Astrocyte of the cerebellum (primary cell): ENCODE measurements at regions not wholly inside any gene's neighbourhood (a gene's known extent, or its start where the extent isn't known, plus 50 kb on each side); places are given as distances from the start of the nearest gene placed in this dataset.
A peak's percentile ranks its signal among the peaks of the same experiment; 100 is the strongest.

Source experiments
- DNase-seq: peaks from one replicate; pipeline ENCODE4 v3.0.0-alpha.2; 2011; ENCODE audit warnings: low read depth
- H3K4me3 ChIP-seq: 2 replicates; pipeline ENCODE4 v1.5.1; 2011; ENCODE audit warnings: mild to moderate bottlenecking, low read depth, low read length, moderate library complexity
- in situ Hi-C: cut with HindIII; loops from 2 replicates; pipeline ENCODE4 v1.10.0; 2017; ENCODE audit warnings: low sequenced_read_pairs
- TF ChIP-seq, protein P1 (sequence below): IDR thresholded peaks from 2 replicates; pipeline ENCODE4 v1.5.1; 2012; ENCODE audit warnings: low read length, low read depth, moderate library complexity, mild to moderate bottlenecking; ENCODE audit errors: missing control alignments

DNA sequence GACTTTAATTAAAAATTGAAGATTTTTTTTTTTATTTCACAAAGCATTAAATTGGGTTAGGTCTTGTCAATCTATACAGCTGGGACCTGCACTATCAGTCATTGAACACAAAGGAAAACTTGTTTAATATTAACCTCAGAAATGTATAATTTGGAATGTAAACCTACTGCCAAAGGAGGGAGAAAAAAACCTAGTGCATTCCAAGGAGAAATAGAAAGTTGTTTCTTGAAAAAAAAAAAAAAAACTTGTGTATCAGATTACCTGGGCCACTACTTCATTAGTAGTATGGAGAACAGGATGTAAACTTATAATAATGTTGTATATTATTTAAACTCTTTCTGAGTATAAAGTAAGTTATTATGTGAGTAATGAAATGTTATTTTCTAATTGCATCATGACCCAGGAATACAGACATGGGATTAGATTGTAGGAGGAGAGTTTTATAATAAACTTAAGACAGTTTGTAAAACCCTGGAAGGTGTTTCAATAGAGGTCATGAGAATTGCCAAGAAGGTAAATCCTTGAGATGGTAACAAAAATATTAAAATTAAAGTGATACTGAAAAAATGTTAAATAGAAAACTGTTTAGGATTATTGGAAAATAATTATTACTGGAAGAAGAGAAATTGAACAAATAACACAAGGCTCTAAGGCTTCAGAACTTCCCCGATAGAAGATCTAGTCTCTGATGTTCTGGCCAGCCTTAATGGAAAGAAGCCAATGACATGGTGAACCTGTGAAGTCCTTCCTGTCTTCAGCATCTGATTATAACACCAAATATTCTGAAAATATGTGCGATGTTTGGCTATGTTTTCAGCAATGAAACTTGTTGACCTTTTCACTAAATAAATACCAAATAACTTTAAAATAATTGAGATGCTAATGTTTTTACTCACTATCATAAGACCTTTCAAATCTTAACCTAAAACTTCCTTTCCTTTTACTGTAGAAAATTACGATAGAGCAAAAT is 412.8 kb upstream of the LYPLAL1 start:
- peak; percentile 33 for DNase-seq
- TF ChIP-seq, protein P1, sequence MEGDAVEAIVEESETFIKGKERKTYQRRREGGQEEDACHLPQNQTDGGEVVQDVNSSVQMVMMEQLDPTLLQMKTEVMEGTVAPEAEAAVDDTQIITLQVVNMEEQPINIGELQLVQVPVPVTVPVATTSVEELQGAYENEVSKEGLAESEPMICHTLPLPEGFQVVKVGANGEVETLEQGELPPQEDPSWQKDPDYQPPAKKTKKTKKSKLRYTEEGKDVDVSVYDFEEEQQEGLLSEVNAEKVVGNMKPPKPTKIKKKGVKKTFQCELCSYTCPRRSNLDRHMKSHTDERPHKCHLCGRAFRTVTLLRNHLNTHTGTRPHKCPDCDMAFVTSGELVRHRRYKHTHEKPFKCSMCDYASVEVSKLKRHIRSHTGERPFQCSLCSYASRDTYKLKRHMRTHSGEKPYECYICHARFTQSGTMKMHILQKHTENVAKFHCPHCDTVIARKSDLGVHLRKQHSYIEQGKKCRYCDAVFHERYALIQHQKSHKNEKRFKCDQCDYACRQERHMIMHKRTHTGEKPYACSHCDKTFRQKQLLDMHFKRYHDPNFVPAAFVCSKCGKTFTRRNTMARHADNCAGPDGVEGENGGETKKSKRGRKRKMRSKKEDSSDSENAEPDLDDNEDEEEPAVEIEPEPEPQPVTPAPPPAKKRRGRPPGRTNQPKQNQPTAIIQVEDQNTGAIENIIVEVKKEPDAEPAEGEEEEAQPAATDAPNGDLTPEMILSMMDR: no peak
- no peak overlapping the region for H3K4me3 ChIP-seq
- in situ Hi-C loops: no loop called here

DNA sequence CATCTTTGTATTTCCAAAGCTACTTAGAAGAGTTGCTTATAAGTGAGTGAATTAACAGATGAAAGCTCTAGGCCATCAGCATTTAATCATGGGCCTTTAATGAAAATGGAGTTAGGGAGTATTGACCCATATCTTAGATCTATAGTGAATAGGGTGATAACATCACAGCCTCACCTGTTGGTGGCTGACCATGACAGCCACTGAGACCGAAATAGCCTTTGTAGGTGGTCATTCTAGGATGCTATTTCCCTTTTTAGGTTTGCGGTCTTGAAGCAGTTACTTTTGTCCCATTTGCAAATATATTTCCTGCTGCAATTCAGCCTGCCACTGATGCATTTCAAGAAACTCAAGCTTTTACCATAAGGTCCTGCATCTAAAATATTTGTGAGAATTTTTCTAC is 410.1 kb upstream of the LYPLAL1 start:
- DNase-seq: no peak
- no peak overlapping the region for H3K4me3 ChIP-seq
- in situ Hi-C loops: no loop called here
- TF ChIP-seq, protein P1: no peak

DNA sequence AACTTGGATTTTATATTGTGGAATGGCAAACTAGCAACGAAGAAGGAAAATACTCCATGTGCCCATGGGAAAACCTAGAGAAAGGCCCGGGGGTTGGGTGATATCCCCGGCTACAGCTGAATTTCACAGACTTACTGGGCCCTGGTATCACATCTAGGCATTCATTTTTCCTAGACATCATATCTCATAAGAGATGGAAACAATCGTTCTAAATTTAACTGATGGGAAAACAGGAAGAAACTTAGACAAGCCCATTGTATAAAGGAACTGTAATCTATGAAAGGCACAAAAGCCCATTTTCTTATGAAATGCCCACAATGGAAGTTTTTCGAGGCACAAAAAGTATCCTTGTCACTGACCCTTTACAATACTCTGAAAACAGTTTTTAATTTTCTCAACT is 407.9 kb upstream of the LYPLAL1 start:
- in situ Hi-C loops: no loop called here
- TF ChIP-seq, protein P1: no peak

DNA sequence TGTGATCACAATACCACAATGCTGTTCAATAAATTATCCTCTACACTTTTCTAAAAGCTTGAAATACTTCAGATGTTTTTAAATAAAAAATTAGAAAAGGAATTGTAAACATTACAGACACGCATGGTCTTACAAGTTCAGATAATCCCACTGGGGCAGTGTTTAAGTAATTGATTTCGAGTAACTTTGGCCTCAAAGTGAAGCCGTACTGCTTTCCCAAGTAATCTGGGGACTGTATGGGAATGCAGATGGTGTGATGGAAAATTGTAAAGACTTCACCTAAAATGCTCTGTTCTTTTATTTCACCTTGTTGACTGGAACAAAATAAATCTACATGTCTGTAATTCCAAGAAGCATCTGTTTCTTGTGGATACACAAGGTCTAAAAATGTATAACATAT is 401.7 kb upstream of the LYPLAL1 start:
- DNase-seq: no peak
- no peak overlapping the region for H3K4me3 ChIP-seq
- TF ChIP-seq, protein P1: no peak
- in situ Hi-C loops: no loop called here

More for the DNA sequence above, 407.9 kb upstream of the LYPLAL1 start:
- no peak for DNase-seq
- H3K4me3 ChIP-seq: no peak overlapping the region

DNA sequence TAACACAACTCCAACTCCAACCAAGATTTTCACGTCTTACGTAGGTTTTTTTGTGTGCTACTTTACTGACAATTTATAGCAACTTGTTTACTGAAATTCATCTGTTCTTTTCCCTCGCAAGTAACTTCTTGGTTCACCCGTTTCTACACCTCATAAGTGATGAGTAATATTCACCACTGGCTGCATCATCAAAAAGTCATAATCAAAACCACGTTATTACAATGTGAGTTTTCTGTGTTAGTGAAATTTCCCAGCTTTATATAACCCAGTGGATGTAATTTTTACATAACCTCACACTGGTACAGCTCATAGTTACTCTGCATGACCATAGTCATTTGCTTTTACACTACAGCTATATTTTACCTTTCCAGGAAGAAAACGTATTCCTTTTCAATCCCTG is 401.1 kb upstream of the LYPLAL1 start:
- TF ChIP-seq, protein P1: no peak
- no peak overlapping the region for H3K4me3 ChIP-seq
- peak; percentile 27 for DNase-seq
- in situ Hi-C loops: no loop called here

DNA sequence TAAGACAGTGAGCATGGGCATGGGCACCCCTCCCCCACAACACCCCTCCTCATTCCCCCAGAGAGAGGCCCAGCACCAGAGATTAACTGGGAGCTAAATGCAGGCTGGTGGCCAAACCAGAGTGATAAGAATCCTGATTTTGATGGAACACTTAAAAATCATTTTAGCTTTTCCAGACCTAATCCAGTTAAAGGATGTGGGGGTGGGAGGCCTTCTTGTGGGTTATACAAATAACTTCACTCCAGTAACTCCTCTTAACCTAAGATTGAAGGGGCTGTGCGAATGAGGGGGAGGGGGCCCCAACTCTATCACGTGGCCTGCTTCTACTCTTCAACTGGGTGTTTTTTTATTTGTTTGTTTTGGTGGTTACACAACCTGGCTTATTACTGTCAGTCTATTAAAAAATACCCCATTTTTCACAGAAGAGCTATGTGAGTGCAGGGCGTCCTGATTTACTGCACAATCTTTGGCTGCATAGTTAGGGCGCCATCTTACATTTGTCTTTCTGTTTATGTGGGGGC is 398.1 kb upstream of the LYPLAL1 start:
- TF ChIP-seq, protein P1: no peak
- H3K4me3 ChIP-seq: no peak overlapping the region
- DNase-seq: no peak
- in situ Hi-C loops: no loop called here
